HepG2 (cell line): ENCODE measurements at regions not wholly inside any gene's neighbourhood (a gene's known extent, or its start where the extent isn't known, plus 50 kb on each side); places are given as distances from the start of the nearest gene placed in this dataset.

Source experiments
- ATAC-seq: fragments of 200-7000 bp; cut with Tn5 transposase; 3 replicates; pipeline ENCODE4 v1.9.1; 2020; ENCODE audit warnings: mild to moderate bottlenecking, moderate library complexity
- BruUV-seq: library from RNA; stranded (reverse); fragments of 400-500 nt; replicated peaks from 2 replicates; lab custom pipeline; 2021; lab: Mats Ljungman, UMichigan
- CTCF ChIA-PET: fragments of 300-600 bp; formaldehyde crosslinking; extraction: SDS; loops from one replicate; lab custom pipeline; 2021; ENCODE audit warnings: low total read pairs, inconsistent platforms, low intra/inter-chr PET ratio; lab: Yijun Ruan, JAX
- POLR2A ChIA-PET: fragments of 350-600 bp; sonication (Branson Sonifier 250); formaldehyde crosslinking; loops from one replicate; lab custom pipeline; 2020; ENCODE audit warnings: antibody characterized with exemption, inconsistent platforms; lab: Yijun Ruan, JAX
- DNase-seq: peaks from one replicate; pipeline ENCODE4 v3.0.0-alpha.2; 2015; ENCODE audit warnings: low spot score
- FAIRE-seq: peaks from 3 replicates; lab custom pipeline; 2011; peaks lifted over from hg19 to GRCh38; lab: Jason Lieb, UNC
- H2AFZ ChIP-seq: one replicate; pipeline ENCODE4 v1.6.1; 2011; ENCODE audit warnings: low read length, inconsistent platforms
- H3K27ac ChIP-seq: fragments of 300-600 bp; 3 replicates; pipeline ENCODE4 v1.8.0; 2011; ENCODE audit warnings: mixed run types, mild to moderate bottlenecking, mixed read lengths, low read length, inconsistent platforms; ENCODE audit not compliant: insufficient read depth; ENCODE audit errors: extremely low read length
- H3K27me3 ChIP-seq, 2 experiments: fragments of 200-600 bp in 1 of 2; 2 replicates in 1 of 2; 3 replicates in 1 of 2; pipeline versions ENCODE4 v1.6.0 to v1.8.0; 2011; ENCODE audit warnings: low read length in 2 of 2, mild to moderate bottlenecking in 2 of 2, moderate library complexity in 2 of 2, inconsistent platforms in 1 of 2; ENCODE audit not compliant: insufficient read depth in 2 of 2, control insufficient read depth in 1 of 2
- H3K36me3 ChIP-seq, 2 experiments: fragments of 200-600 bp in 1 of 2; replicated peaks in 1 of 2; 2 replicates in 1 of 2; 3 replicates in 1 of 2; pipeline versions ENCODE4 v1.5.1 to v1.8.0; 2011; ENCODE audit warnings: low read length in 2 of 2, inconsistent platforms in 1 of 2; ENCODE audit not compliant: insufficient read depth in 2 of 2, control insufficient read depth in 1 of 2
- H3K4me1 ChIP-seq: 2 replicates; pipeline ENCODE4 v1.5.1; 2012; ENCODE audit warnings: low read length, inconsistent platforms; ENCODE audit not compliant: insufficient read depth
- H3K4me2 ChIP-seq: 2 replicates; pipeline ENCODE4 v1.6.0; 2011; ENCODE audit warnings: low read depth, low read length, inconsistent platforms
- H3K4me3 ChIP-seq, 3 experiments: fragments of 200-600 bp in 1 of 3; sonication (generic), shearing (Covaris generic) in 1 of 3; replicated peaks in 1 of 3; 2 replicates each; pipeline ENCODE4 v1.5.1; 2011 to 2016; ENCODE audit warnings: low read length in 3 of 3, inconsistent platforms in 2 of 3, low read depth in 2 of 3, mild to moderate bottlenecking in 2 of 3, control low read depth in 1 of 3, mixed read lengths in 1 of 3; ENCODE audit not compliant: insufficient read depth in 1 of 3
- H3K79me2 ChIP-seq: one replicate; pipeline ENCODE4 v1.6.1; 2011; ENCODE audit warnings: low read length, inconsistent platforms; ENCODE audit not compliant: insufficient read depth
- H3K9ac ChIP-seq: 2 replicates; pipeline ENCODE4 v1.6.0; 2011; ENCODE audit warnings: mild to moderate bottlenecking, low read depth, low read length, inconsistent platforms; ENCODE audit not compliant: insufficient read depth
- H3K9me3 ChIP-seq: 2 replicates; pipeline ENCODE4 v1.5.1; 2012; ENCODE audit warnings: mild to moderate bottlenecking, low read length
- H4K20me1 ChIP-seq: 2 replicates; pipeline ENCODE4 v1.6.0; 2011; ENCODE audit warnings: inconsistent platforms, mild to moderate bottlenecking, low read length, moderate library complexity; ENCODE audit not compliant: insufficient read depth
- CTCF ChIP-seq: sonication (generic); formaldehyde crosslinking; IDR thresholded peaks from 2 replicates; pipeline ENCODE4 v1.5.0; 2020; ENCODE audit warnings: mild to moderate bottlenecking, missing genetic modification reagents, moderate library complexity
- E2F5 ChIP-seq: sonication (generic); formaldehyde crosslinking; conservative IDR thresholded peaks from 2 replicates; pipeline ENCODE4 v1.4.0; 2020; ENCODE audit warnings: missing genetic modification reagents
- HNRNPH1 ChIP-seq: fragments of 200-400 bp; formaldehyde crosslinking; optimal IDR thresholded peaks from 2 replicates; pipeline ENCODE3; 2017; ENCODE audit warnings: mild to moderate bottlenecking, low read depth, low read length
- MEF2D ChIP-seq: sonication (generic); formaldehyde crosslinking; IDR thresholded peaks from 2 replicates; pipeline ENCODE4 v1.5.1; 2020; ENCODE audit warnings: mild to moderate bottlenecking, missing genetic modification reagents
- PBX3 ChIP-seq: sonication (generic); formaldehyde crosslinking; IDR thresholded peaks from 2 replicates; pipeline ENCODE4 v1.8.1; 2023; ENCODE audit warnings: missing genetic modification reagents, inconsistent platforms, borderline replicate concordance
- ZNF180 ChIP-seq: sonication (generic); formaldehyde crosslinking; IDR thresholded peaks from 2 replicates; pipeline ENCODE4 v1.4.0; 2020; ENCODE audit warnings: low read depth, missing genetic modification reagents, borderline replicate concordance
- ZNF558 ChIP-seq: sonication (generic); formaldehyde crosslinking; IDR thresholded peaks from 2 replicates; pipeline ENCODE4 v1.9.0; 2022; ENCODE audit warnings: mild to moderate bottlenecking, missing genetic modification reagents, borderline replicate concordance
- ZNF572 ChIP-seq: sonication (generic); formaldehyde crosslinking; IDR thresholded peaks from 2 replicates; pipeline ENCODE4 v1.5.1; 2020; ENCODE audit warnings: mild to moderate bottlenecking, missing genetic modification reagents
- ZSCAN31 ChIP-seq: sonication (generic); formaldehyde crosslinking; IDR thresholded peaks from 2 replicates; pipeline ENCODE4 v1.5.0; 2020; ENCODE audit warnings: low read depth, mild to moderate bottlenecking, missing genetic modification reagents
- WGBS: methylation state at CpG from one replicate; pipeline ENCODE4 v1.1.6; 2017; ENCODE audit warnings: low lambda C conversion rate; 5-methylcytosine and 5-hydroxymethylcytosine counted together
- in situ Hi-C: cut with HindIII; loops from 2 replicates; pipeline ENCODE4 v1.10.0; 2017; ENCODE audit warnings: low pct_unique_long_range_greater_than_20kb; ENCODE audit not compliant: extremely low pct_ligation_motif_present
- intact Hi-C: fragments of 100-400 bp; cut with micrococcal nuclease; formaldehyde crosslinking; loops from one replicate; pipeline ENCODE4 v1.10.0; 2022; ENCODE audit not compliant: unreplicated experiment

- H3K9ac ChIP-seq: no peak overlapping the region
- POLR2A ChIA-PET: no interaction called here
- ATAC-seq (no peak), FAIRE-seq (no peak)
- no TSS peak for BruUV-seq
- no peak overlapping the region for H3K27ac ChIP-seq
- 4% methylated on average over 2 of the region's 2 CpGs for WGBS
- no peak overlapping the region for H3K4me3 ChIP-seq
- TF ChIP-seq HNRNPH1 (no peak), ZNF558 (CRISPR knock-in tag) (no peak), ZNF572 (CRISPR knock-in tag) (no peak), E2F5 (no peak), PBX3 (CRISPR knock-in tag) (no peak), MEF2D (CRISPR knock-in tag) (no peak), ZSCAN31 (CRISPR knock-in tag) (no peak), ZNF180 (CRISPR knock-in tag) (no peak), CTCF (CRISPR knock-in tag) (no peak)
- TF ChIP-seq, all 625 proteins: peak for 0
- Histone ChIP-seq H2AFZ (no peak overlapping the region), H3K27me3 (no peaks in the 10 kb centered on the region), H3K4me1 (no peaks in the 10 kb centered on the region), H3K4me2 (no peak overlapping the region), H3K36me3 (no peaks in the 10 kb centered on the region), H3K9me3 (no peaks in the 10 kb centered on the region), H4K20me1 (no peaks in the 10 kb centered on the region), H3K79me2 (no peaks in the 10 kb centered on the region)
- CTCF ChIA-PET: no interaction called here
- in situ Hi-C loops (no loop called here), intact Hi-C loops (no loop called here)
- DNase-seq: no peak
Observed at GRCh38 chr11:29481738-29482137, 535.1 kb downstream of the KCNA4 start.
